GM18951 (cell line): ENCODE measurements at regions not wholly inside any gene's neighbourhood (a gene's known extent, or its start where the extent isn't known, plus 50 kb on each side); places are given as distances from the start of the nearest gene placed in this dataset.
"Not testable (repeated sequence)": the region's sequence is repeated elsewhere in the genome, so short reads cannot be mapped to it uniquely, and the experiment has no call there.

ENCODE experiments used
- POLR2A ChIP-seq: IDR thresholded peaks from 4 replicates; pipeline ENCODE4 v1.6.1; 2011; ENCODE audit warnings: mild to moderate bottlenecking; ENCODE audit not compliant: insufficient read length, insufficient read depth; ENCODE audit errors: extremely low read depth
- in situ Hi-C: fragments of 300-500 bp; cut with MboI; formaldehyde crosslinking; loops from one replicate; pipeline ENCODE4 v1.12.0; 2022; ENCODE audit warnings: low sequenced_read_pairs, mixed read lengths, inconsistent platforms; ENCODE audit not compliant: unreplicated experiment

DNA sequence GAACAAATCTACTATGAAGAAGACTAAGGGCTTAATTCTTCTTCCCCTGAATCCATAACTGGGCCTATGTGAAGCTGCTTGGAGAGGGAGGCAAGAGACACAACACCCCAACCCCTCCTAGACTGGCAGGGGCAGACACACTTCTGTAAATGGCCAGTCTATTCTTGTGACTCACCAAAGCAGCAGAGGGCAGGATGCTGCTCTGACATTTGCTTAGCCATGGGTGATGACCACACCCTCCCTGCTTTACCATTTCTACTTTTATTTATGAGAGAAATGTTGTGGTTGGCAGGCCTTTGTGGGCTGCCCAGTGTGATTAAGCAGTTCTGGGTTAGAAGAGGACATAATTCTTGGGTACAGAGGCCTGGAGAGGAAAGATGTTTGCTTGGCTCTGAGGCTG is 189.8 kb upstream of the DPYD start:
- no peak for TF ChIP-seq POLR2A
- in situ Hi-C loops: no loop called here

DNA sequence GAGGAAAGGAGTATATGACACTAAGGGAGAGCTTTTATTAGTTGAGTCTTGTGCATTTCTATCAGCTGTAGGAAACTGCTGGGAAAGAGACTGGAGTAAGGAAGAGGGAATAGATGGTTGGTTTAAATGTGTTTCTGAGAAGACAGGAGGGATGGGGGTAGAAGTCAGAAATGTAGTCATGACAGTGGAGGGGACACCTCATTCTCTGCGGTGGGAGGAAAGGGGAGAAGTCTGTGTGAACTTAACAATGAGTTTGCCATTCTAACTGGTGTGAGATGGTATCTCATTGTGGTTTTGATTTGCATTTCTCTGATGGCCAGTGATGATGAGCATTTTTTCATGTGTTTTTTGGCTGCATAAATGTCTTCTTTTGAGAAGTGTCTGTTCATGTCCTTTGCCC is 187.5 kb upstream of the DPYD start:
- in situ Hi-C loops: not testable (repeated sequence)

DNA sequence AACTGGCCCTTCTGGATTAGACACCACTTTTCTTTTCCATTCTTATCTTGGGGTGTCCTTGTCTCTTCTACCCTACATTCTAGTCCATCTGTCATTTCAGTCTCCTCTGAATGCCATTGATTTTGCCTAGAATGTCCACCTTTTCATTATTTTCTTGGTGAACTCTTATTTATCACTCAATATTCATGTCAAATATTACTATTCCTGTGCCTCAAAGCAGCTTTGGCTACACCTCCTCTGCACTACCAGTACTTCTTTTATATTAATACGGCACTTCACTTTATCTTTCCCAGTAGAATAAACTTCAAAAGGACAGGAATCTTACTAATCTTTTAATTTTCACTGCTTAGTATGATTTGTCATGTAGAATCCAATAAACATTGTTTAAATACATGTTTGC is 186.4 kb upstream of the DPYD start:
- in situ Hi-C loops: no loop called here
- no peak for TF ChIP-seq POLR2A

DNA sequence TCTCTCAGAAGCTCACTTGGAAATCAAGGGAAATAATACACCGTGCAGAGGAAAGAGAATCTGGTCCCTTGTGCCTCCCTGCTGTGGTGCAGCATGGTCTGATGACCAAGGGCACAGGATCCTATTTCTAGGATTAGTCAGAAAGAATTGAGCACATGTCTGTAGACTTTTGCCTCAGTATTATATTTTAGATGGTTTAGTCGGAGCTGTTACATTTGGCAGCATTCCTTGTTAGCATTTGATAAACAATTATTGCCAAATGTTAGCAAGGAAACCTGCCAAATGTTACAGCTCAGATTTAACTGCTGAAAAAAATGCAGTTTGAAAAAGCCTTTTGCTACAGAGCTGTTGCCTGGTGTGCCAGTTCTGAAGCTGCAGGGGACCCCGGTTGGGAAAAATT is 183.5 kb upstream of the DPYD start:
- in situ Hi-C loops: no loop called here
- TF ChIP-seq POLR2A: no peak

DNA sequence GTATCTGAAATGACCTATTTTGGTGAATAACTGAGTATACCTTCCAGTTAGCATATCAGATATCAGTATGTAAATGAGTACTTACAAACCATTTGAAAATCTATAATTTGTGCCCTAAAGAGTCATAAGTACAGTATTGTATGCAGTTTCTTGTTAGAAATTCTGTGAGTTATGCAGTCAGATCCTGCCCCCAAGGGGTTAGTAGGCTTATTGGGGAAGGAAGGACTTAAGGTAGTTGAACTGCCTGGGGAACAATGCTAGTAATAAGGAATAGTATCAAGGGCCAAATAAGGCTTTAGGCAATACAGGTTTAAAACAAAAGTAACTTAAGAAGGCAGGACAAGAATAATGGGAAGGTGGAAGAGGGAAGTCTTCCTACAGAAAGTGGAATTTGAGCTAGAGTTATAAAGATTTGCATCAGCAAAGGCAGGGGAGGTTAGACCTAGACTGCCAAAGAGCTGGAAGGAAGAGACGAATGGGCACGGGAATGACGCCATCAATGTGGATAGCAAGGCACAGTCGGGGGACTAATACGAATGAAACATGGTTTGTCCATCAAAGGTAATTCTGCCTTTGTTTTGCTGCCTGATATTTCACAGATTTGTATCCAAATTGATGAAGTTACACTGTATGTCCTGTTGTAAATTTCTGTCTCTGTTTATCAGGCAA is 182.9 kb upstream of the DPYD start:
- no peak for TF ChIP-seq POLR2A
- in situ Hi-C loops: no loop called here

DNA sequence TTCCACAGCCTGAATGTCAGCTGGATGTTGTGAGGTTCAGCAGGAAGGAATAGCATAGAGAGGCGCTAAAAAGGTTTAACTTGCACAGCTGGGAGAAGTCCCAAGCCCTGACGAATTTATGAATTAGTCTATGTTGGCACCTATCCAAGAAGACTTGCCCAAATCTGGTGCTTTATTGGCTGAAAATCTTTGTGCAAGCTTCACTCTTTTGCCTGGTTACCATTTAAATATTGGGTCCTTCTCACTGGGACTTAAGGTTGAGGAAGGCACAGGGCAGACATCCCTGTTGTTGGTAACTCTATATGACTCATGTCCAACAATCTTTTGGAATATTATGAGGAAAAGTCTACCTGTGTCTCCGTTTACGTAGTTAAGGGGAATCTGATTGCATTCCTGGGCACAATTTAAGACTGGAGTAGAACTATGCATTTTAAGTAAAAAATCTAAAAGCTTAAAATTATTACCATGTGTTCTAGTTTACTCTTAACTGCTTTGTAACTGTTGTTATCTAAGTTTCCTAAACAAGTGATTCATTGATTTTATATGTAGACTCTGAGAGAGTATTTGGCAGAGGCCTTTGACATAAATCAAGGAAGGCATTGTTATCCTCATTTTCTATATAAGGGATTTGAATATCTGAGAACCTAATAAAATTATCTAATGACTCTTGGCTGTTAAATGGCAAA is 181.7 kb upstream of the DPYD start:
- in situ Hi-C loops: no loop called here
- TF ChIP-seq POLR2A: no peak

DNA sequence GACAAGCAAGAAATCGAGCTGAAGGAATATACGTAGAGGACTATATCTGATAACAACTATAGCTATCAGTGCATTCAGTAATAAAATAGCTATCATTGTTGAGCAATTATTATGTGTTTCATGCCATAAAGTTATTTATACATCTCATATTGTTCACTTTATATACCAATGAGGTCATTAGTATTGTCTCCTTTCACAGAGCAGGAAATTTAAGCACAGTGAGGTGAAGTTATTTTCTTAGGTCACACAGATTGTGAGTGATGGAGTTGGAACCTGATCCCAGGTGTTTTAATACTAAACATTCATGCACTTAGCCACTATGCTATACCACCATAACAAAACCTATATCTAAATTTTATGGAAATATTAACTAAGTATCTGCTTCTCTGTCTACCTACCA is 180.5 kb upstream of the DPYD start:
- no peak for TF ChIP-seq POLR2A
- in situ Hi-C loops: no loop called here

DNA sequence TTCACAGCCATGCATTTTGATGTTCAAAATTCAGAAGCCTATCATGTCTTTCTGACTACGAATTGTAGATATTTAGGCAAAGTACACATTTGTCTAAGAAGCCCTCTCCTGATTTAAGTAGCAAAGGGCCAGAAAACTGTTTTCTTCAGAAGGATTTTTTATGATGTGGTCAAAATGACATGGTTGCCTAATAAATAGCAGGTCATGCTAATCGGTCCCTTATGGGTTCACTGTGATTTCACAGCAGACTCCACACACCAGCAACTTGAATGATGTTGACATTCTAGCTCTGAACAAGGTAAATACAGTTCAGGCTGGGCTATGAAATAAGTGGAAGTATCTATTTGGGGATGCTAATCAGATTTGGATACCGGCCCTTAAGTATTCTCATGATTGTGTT is 178.7 kb upstream of the DPYD start:
- in situ Hi-C loops: no loop called here
- TF ChIP-seq POLR2A: no peak

DNA sequence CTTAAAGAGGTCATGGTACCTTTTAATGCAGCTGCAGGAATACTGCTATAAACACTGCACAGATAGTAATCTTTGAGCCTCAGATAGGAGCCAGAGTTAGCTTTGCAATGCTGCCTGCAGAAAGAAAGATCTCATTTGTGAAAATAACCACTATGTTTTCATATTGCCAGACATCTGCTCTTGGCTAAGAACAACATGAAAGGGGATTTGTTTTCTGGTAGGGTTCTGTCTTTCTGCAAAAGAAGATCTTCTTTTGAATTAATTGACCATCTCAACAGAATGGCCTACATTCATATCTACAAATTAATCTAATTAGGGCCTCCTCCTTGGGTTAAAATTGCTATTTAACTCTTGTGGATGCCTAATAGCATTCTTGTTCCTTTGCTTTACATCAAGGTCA is 177.6 kb upstream of the DPYD start:
- in situ Hi-C loops: no loop called here
- TF ChIP-seq POLR2A: no peak

DNA sequence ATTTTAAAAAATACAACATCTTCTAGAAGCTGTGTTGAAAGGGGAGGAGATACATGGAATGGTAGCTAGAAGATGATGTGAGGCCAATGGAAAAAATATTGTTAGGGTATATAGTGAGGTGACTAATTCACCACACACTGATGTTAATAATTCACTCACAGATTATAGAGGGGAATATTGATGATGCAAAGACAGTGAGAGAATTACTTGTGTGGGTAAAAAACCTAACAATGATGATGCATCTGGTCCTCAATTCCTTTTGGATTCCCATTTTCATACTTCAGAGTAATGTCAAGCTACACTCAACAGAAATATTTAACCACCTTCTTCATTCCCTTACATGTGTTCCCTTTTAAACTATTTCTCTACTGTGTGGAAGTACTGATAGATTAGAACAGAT is 169.5 kb upstream of the DPYD start:
- TF ChIP-seq POLR2A: no peak
- in situ Hi-C loops: no loop called here

DNA sequence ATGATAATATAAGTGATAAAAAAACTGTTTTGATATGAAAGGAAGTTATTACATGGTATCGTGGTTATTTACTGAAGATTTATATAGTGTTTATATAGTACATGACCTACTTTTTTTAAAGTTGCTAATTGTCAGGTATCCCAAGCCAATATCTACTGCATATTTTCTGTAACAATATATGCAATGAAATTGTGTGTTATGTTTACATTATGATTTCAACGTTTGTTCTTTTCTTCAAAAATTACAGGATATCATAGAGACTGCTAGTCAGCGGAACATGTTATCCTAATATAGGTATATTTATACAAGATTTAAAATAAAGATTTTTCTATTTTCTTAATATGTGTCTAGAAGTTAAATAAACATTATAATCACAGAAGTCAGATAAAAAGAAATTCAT is 167.5 kb upstream of the DPYD start:
- no peak for TF ChIP-seq POLR2A
- in situ Hi-C loops: no loop called here

DNA sequence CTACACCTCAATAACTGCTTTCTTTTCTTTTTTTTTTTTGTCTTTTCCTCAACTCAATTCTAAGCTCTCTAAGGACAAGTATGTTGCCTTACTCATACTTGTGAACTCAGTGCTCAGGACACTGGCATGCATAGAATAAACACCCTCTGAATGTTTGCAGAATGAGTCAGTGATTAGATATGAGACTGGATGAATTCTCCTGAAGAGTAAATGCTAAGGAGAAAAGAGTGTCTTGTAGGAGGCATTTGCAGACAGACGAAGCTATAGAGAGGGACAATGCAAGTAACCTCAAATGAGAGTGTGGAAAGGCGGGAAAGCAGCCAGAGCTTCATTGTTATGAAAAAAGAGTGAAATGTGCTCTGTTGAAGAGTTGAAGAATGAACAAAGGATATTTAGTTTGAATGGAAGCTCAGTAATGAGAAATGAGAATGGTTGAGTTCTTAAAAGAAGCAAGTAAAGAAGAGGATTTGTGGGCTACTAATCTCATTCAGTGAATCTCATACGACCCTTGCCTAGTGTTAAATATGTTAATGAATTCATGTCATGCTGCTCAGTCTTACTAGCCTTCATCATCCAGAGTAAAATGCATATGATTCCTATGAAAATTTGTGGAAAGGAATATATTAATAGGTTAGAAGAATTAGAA is 166.1 kb upstream of the DPYD start:
- no peak for TF ChIP-seq POLR2A

DNA sequence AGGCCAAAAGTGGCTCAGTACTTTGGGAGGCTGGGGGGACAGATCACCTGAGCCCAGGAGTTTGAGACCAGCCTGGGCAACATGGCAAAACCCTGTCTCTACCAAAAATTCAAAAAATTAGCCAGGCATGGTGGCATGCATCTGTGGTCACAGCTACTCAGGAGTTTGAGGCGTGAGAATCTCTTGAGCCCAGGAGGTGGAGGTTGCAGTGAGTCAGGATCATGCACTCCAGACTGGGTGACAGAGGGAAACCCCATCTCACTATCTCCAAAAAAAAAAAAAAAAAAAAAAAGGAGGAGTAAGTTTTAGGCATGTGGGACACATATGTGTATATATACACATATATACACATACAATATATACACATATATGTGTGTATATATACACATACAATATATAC is 165.3 kb upstream of the DPYD start:
- TF ChIP-seq POLR2A: no peak
- in situ Hi-C loops: no loop called here

More for the DNA sequence above, 166.1 kb upstream of the DPYD start:
- in situ Hi-C loops: no loop called here

DNA sequence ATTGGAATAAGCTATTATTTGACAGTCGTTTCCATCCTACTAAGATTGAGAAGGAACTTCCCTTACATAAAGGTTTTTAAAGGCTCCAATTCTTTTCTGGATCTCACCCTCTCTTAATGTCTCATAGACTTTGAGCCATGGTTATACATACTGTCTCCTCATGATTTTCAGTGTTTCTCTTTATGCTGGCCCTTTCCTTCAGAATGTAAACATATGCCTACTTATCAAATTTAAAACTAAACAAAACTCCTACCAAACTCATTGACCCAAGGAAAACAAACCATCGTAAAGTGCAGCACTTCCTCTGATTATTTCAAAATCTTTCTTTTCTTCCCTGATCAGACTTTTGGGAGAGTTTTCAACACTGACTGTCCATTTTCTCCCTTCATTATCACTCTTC is 163.4 kb upstream of the DPYD start:
- TF ChIP-seq POLR2A: no peak
- in situ Hi-C loops: no loop called here

DNA sequence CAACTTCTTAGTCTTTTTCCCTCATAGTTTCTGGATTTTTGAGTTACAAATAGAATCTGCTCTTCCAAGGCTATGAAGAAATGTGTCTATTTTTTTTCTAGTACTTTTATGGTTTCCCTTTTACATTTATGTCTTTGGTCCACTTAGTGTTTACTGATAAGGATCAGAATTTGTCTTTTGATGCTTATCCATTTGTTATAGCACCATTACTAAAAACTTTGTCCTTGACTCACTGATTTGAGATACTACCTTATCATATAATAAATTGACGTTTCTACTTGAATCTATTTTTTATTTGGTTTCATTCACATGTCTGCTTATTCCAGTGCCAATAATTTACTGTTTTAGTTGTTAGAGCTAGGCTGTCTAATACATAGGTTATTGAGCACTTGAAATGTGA is 161.1 kb upstream of the DPYD start:
- in situ Hi-C loops: no loop called here
- no peak for TF ChIP-seq POLR2A

DNA sequence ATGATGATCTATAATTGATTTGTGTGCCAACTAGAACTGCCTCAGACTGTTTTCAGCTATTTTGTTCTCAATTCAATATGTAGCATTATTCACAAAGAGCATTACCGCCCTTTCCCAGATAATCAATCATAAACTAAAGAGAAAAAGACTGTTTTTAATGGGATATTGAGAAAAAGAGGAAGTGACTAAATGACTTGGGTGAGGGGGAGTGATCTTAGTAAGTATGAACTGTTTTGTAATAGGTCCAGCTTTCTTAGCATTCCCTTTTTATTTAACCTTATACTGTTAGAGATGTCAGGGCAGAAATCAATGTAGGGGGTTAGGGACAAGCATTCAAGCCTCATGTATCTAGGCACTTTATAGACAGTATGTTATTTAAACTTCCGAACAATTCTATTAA is 157.8 kb upstream of the DPYD start:
- TF ChIP-seq POLR2A: no peak
- in situ Hi-C loops: no loop called here
